ENCODE measurements at regions not wholly inside any gene's neighbourhood (a gene's known extent, or its start where the extent isn't known, plus 50 kb on each side); places are given as distances from the start of the nearest gene placed in this dataset.

GRCh38 chr18:6607343-6607742, 122.2 kb upstream of the ARHGAP28 start:
- ATAC-seq (no peak), DNase-seq (no peak)
- intact Hi-C loops (cut with micrococcal nuclease): no loop called here
- Mint-ChIP-seq H3K4me3 (no peak overlapping the region), H3K27me3 (no peaks in the 10 kb centered on the region), H3K9me3 (peaks cover 4% of the 10 kb centered on the region), H3K4me1 (ENCODE audit: low read depth) (no peaks in the 10 kb centered on the region), H3K36me3 (ENCODE audit: low read depth) (no peaks in the 10 kb centered on the region), H3K27ac (no peak overlapping the region)
- TF ChIP-seq CTCF (IDR thresholded peaks at IDR 0.05): no peak
- POLR2A ChIA-PET: no interaction called here
- CTCF ChIA-PET: no interaction called here

GRCh38 chr18:6609666-6610264, 119.8 kb upstream of the ARHGAP28 start:
- H3K36me3 Mint-ChIP-seq (ENCODE audit: low read depth): no peaks in the 10 kb centered on the region
- H3K27me3 Mint-ChIP-seq: no peaks in the 10 kb centered on the region
- H3K4me3 Mint-ChIP-seq: no peak overlapping the region
- CTCF ChIA-PET: no interaction called here
- ATAC-seq (no peak), DNase-seq (no peak)
- H3K9me3 Mint-ChIP-seq: peaks cover 4% of the 10 kb centered on the region
- no peaks in the 10 kb centered on the region for H3K4me1 Mint-ChIP-seq (ENCODE audit: low read depth)
- POLR2A ChIA-PET: no interaction called here
- H3K27ac Mint-ChIP-seq: no peak overlapping the region
- intact Hi-C loops (cut with micrococcal nuclease): no loop called here
- TF ChIP-seq CTCF (IDR thresholded peaks at IDR 0.05): no peak

GRCh38 chr18:6610466-6610865, 119.0 kb upstream of the ARHGAP28 start:
- H3K4me3 Mint-ChIP-seq: no peak overlapping the region
- H3K9me3 Mint-ChIP-seq: peaks cover 6% of the 10 kb centered on the region
- ATAC-seq (no peak), DNase-seq (no peak)
- H3K36me3 Mint-ChIP-seq (ENCODE audit: low read depth): no peaks in the 10 kb centered on the region
- no peaks in the 10 kb centered on the region for H3K27me3 Mint-ChIP-seq
- intact Hi-C loops (cut with micrococcal nuclease): no loop called here
- H3K4me1 Mint-ChIP-seq (ENCODE audit: low read depth): no peaks in the 10 kb centered on the region
- ChIA-PET POLR2A (no interaction called here), CTCF (no interaction called here)
- TF ChIP-seq CTCF (IDR thresholded peaks at IDR 0.05): no peak
- H3K27ac Mint-ChIP-seq: no peak overlapping the region

GRCh38 chr18:6613581-6613980, 115.9 kb upstream of the ARHGAP28 start:
- DNase-seq (no peak), ATAC-seq (no peak)
- ChIA-PET CTCF (no interaction called here), POLR2A (no interaction called here)
- no peak for TF ChIP-seq CTCF (IDR thresholded peaks at IDR 0.05)
- Mint-ChIP-seq H3K27me3 (no peaks in the 10 kb centered on the region), H3K4me3 (no peak overlapping the region), H3K4me1 (ENCODE audit: low read depth) (no peaks in the 10 kb centered on the region), H3K36me3 (ENCODE audit: low read depth) (no peaks in the 10 kb centered on the region), H3K9me3 (peaks cover 6% of the 10 kb centered on the region), H3K27ac (no peak overlapping the region)
- intact Hi-C loops (cut with micrococcal nuclease): no loop called here

- intact Hi-C loops (cut with micrococcal nuclease): no loop called here
- Mint-ChIP-seq H3K9me3 (peaks cover 4% of the 10 kb centered on the region), H3K36me3 (ENCODE audit: low read depth) (no peaks in the 10 kb centered on the region), H3K27ac (no peak overlapping the region), H3K27me3 (no peaks in the 10 kb centered on the region), H3K4me1 (ENCODE audit: low read depth) (no peaks in the 10 kb centered on the region), H3K4me3 (no peak overlapping the region)
- TF ChIP-seq CTCF (IDR thresholded peaks at IDR 0.05): no peak
- DNase-seq (no peak), ATAC-seq (no peak)
- POLR2A ChIA-PET: no interaction called here
- CTCF ChIA-PET: no interaction called here
These were observed 114.6 kb upstream of the ARHGAP28 start for GRCh38 chr18:6614952-6615351.
